Stimulated activated CD4-positive, alpha-beta T cell treated with anti-CD3 and anti-CD28 coated beads, Interleukin-15, amount 100 ng/mL, for 24 hours (primary cell): ENCODE measurements at regions not wholly inside any gene's neighbourhood (a gene's known extent, or its start where the extent isn't known, plus 50 kb on each side); places are given as distances from the start of the nearest gene placed in this dataset.
"Not testable (repeated sequence)": the region's sequence is repeated elsewhere in the genome, so short reads cannot be mapped to it uniquely, and the experiment has no call there.

Source experiments
- DNase-seq: peaks from one replicate; pipeline ENCODE4 v3.0.0-alpha.2; 2020

GRCh38 chr12:54105809-54106208, 52.2 kb downstream of the HOXC4 start:
- DNase-seq, result not testable (repeated sequence)

- not testable (repeated sequence) for DNase-seq
Measured at GRCh38 chr12:54106252-54106651, 52.6 kb downstream of the HOXC4 start.

GRCh38 chr12:54106803-54107579, 53.4 kb downstream of the HOXC4 start:
- not testable (repeated sequence) for DNase-seq

- not testable (repeated sequence) for DNase-seq
Measured at GRCh38 chr12:54112336-54112735, 58.7 kb downstream of the HOXC4 start.

- not testable (repeated sequence) for DNase-seq
Measured at GRCh38 chr12:54116055-54116454, 62.4 kb downstream of the HOXC4 start.

- not testable (repeated sequence) for DNase-seq
Measured at GRCh38 chr12:54117392-54117791, 63.8 kb downstream of the HOXC4 start.

GRCh38 chr12:54119082-54119481, 65.4 kb downstream of the HOXC4 start:
- not testable (repeated sequence) for DNase-seq

- not testable (repeated sequence) for DNase-seq
Measured at GRCh38 chr12:54123981-54124380, 64.8 kb downstream of the SMUG1 start.

GRCh38 chr12:54125708-54126028, 63.1 kb downstream of the SMUG1 start:
- DNase-seq, result not testable (repeated sequence)

GRCh38 chr12:54126029-54126695, 62.6 kb downstream of the SMUG1 start:
- no peak for DNase-seq

GRCh38 chr12:54126696-54127537, 61.9 kb downstream of the SMUG1 start:
- peak; percentile 38 for DNase-seq

GRCh38 chr12:54127538-54128259, 61.1 kb downstream of the SMUG1 start:
- DNase-seq, result no peak

GRCh38 chr12:54128416-54128815, 60.4 kb downstream of the SMUG1 start:
- DNase-seq, result no peak

- no peak for DNase-seq
Measured at GRCh38 chr12:54129028-54129903, 59.5 kb downstream of the SMUG1 start.
